K562 (cell line): ENCODE measurements at regions not wholly inside any gene's neighbourhood (a gene's known extent, or its start where the extent isn't known, plus 50 kb on each side); places are given as distances from the start of the nearest gene placed in this dataset.

Experiments used
- CBX8 ChIP-seq: fragments of 200-600 bp; sonication (generic); IDR thresholded peaks from 2 replicates; pipeline ENCODE4 v1.6.1; 2012; ENCODE audit warnings: borderline replicate concordance, mixed run types, low read depth, mild to moderate bottlenecking, moderate library complexity, mixed read lengths, low read length, control low read depth, inconsistent platforms; ENCODE audit not compliant: poor library complexity, severe bottlenecking; ENCODE audit errors: extremely low read depth
- CC2D1A ChIP-seq: fragments of 450-650 bp; IDR thresholded peaks from 2 replicates; pipeline ENCODE4 v1.6.1; 2017; ENCODE audit warnings: mild to moderate bottlenecking
- CXXC5 ChIP-seq: fragments of 250-450 bp; sonication (Bioruptor Pico); IDR thresholded peaks from 2 replicates; pipeline ENCODE4 v1.8.0; 2022; ENCODE audit warnings: inconsistent platforms, mild to moderate bottlenecking, moderate library complexity
- EZH2 ChIP-seq: IDR thresholded peaks from 2 replicates; pipeline ENCODE4 v1.6.1; 2012; ENCODE audit warnings: low read depth, mild to moderate bottlenecking, inconsistent platforms, low read length, borderline replicate concordance
- FOXJ3 ChIP-seq: sonication (generic); formaldehyde crosslinking; IDR thresholded peaks from 2 replicates; pipeline ENCODE4 v1.4.0; 2020; ENCODE audit warnings: mild to moderate bottlenecking, missing genetic modification reagents
- GATAD2A ChIP-seq: fragments of 450-650 bp; IDR thresholded peaks from 2 replicates; pipeline ENCODE4 v1.6.1; 2017
- HMG20A ChIP-seq: fragments of 450-650 bp; formaldehyde crosslinking; conservative IDR thresholded peaks from 2 replicates; pipeline ENCODE4 v1.4.0; 2020; ENCODE audit warnings: mild to moderate bottlenecking, mixed read lengths
- KAT7 ChIP-seq: sonication (generic); formaldehyde crosslinking; IDR thresholded peaks from 2 replicates; pipeline ENCODE4 v1.8.0; 2022; ENCODE audit warnings: missing genetic modification reagents, mild to moderate bottlenecking, borderline replicate concordance
- MXI1 ChIP-seq: IDR thresholded peaks from 2 replicates; pipeline ENCODE4 v1.6.1; 2011; ENCODE audit warnings: low read depth, mild to moderate bottlenecking, improper control_type of control experiment, low read length
- NCOA2 ChIP-seq, 2 experiments: fragments of 450-650 bp; IDR thresholded peaks; 2 replicates each; pipeline ENCODE4 v1.6.1; 2018; ENCODE audit warnings: mild to moderate bottlenecking in 2 of 2, moderate library complexity in 1 of 2; ENCODE audit not compliant: partially characterized antibody in 2 of 2
- NFXL1 ChIP-seq: fragments of 450-650 bp; formaldehyde crosslinking; IDR thresholded peaks from 2 replicates; pipeline ENCODE4 v1.4.0; 2021; ENCODE audit warnings: mild to moderate bottlenecking
- RHOXF2B ChIP-seq: fragments of 250-450 bp; sonication (Bioruptor Pico); conservative IDR thresholded peaks from 2 replicates; pipeline ENCODE4 v1.5.1; 2021
- RREB1 ChIP-seq: fragments of 250-450 bp; sonication (Bioruptor Pico); IDR thresholded peaks from 2 replicates; pipeline ENCODE4 v1.4.0; 2020
- SMARCA5 ChIP-seq: fragments of 450-650 bp; IDR thresholded peaks from 2 replicates; pipeline ENCODE4 v1.6.1; 2016
- STAT5A ChIP-seq: IDR thresholded peaks from 2 replicates; pipeline ENCODE4 v1.6.1; 2012; ENCODE audit warnings: low read length, inconsistent platforms, borderline replicate concordance
- ZNF143 ChIP-seq: sonication (generic); formaldehyde crosslinking; IDR thresholded peaks from 2 replicates; pipeline ENCODE4 v1.9.0; 2022; ENCODE audit warnings: mild to moderate bottlenecking, missing genetic modification reagents
- ZNF274 ChIP-seq: IDR thresholded peaks from 2 replicates; pipeline ENCODE4 v1.6.1; 2011; ENCODE audit warnings: low read depth, mild to moderate bottlenecking, low read length, moderate library complexity, borderline replicate concordance
- ZNF79 ChIP-seq: fragments of 250-450 bp; sonication (Bioruptor Pico); IDR thresholded peaks from 2 replicates; pipeline ENCODE4 v1.4.0; 2020; ENCODE audit warnings: low read depth, mild to moderate bottlenecking, moderate library complexity
- ZNF830 ChIP-seq: fragments of 250-450 bp; sonication (Bioruptor Pico); IDR thresholded peaks from 2 replicates; pipeline ENCODE4 v1.5.0; 2021; ENCODE audit warnings: mild to moderate bottlenecking
- TF ChIP-seq, protein P1 (sequence below), 2 experiments: fragments of 250-450 bp in 1 of 2; fragments of 450-650 bp in 1 of 2; sonication (Bioruptor Pico) in 1 of 2; IDR thresholded peaks; 2 replicates each; pipeline versions ENCODE4 v1.6.1 to v1.8.0; 2016 to 2021; ENCODE audit warnings: mild to moderate bottlenecking in 2 of 2, moderate library complexity in 2 of 2, missing compliant biosample characterization in 1 of 2, missing genetic modification characterization in 1 of 2
- TF ChIP-seq, protein P2 (sequence below): fragments of 250-450 bp; sonication (Bioruptor Pico); IDR thresholded peaks from 2 replicates; pipeline ENCODE4 v1.5.0; 2021

DNA sequence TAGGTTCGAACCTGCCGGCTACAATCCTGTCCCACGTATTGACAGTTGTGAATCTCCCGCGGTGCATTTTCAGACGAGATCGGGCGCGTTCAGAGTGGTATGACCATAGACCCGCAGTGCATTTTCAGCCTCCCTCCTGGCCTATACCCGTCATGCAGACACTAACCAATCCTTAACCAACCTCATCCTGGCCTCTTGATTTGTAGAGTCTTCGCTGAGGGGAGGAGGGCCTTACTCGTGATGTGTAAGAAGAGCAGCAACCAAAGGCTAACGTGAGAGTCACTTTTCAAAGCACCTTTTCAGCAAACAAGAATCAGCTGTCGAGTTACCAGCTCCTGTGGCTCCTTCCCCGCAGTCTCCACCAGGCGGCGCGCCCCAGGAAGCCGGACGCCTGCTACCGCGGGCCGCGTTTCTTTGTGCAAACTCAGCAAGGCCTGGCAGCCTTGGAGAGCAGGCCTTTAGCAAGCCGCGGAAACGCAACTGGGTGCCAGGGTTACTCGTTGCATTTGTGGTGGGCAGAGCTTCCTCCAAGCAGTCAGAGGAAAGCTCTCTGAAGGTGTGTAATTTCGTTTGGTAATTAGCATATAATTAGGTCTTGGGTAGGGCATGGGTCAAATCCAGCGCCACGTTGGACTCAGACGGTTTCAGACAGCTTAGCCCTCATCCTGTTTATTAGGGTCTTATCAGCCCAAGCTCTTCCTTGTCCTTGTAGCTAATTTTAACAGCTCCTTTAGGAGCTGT is 139.8 kb downstream of the OR2B2 start (continued):
- TF ChIP-seq CC2D1A (peak; percentile 62; the same call in 1 of the 2 replicates), SMARCA5 (peak; percentile 16; the same call in 1 of the 2 replicates), ZNF830 (CRISPR knock-in tag) (no peak), GATAD2A (peak; percentile 92; the same call in 1 of the 2 replicates), RHOXF2B (no peak), HMG20A (CRISPR knock-in tag) (no peak), CXXC5 (peak; percentile 88), ZNF79 (0 out of 2 replicates have a peak, but pooled peaks have one; percentile 67), MXI1 (no peak), ZNF274 (no peak), RREB1 (CRISPR knock-in tag) (0 out of 2 replicates have a peak, but pooled peaks have one; percentile 50), STAT5A (no peak), KAT7 (CRISPR knock-in tag) (no peak), NCOA2 (IDR thresholded peaks at IDR 0.05; ENCODE audit: partially characterized antibody in 2 of 2) (no peak), FOXJ3 (no peak), NFXL1 (CRISPR knock-in tag) (no peak), ZNF143 (CRISPR knock-in tag) (no peak), EZH2 (no peak), CBX8 (no peak)
- TF ChIP-seq, protein P1, sequence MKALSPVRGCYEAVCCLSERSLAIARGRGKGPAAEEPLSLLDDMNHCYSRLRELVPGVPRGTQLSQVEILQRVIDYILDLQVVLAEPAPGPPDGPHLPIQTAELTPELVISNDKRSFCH (CRISPR knock-in tag; IDR thresholded peaks at IDR 0.05) = no peak
- TF ChIP-seq, protein P1 (tag; IDR thresholded peaks at IDR 0.05) = peak; percentile 88
- TF ChIP-seq, protein P2, sequence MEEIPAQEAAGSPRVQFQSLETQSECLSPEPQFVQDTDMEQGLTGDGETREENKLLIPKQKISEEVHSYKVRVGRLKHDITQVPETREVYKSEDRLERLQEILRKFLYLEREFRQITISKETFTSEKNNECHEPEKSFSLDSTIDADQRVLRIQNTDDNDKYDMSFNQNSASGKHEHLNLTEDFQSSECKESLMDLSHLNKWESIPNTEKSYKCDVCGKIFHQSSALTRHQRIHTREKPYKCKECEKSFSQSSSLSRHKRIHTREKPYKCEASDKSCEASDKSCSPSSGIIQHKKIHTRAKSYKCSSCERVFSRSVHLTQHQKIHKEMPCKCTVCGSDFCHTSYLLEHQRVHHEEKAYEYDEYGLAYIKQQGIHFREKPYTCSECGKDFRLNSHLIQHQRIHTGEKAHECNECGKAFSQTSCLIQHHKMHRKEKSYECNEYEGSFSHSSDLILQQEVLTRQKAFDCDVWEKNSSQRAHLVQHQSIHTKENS (CRISPR knock-in tag) = no peak
